Heart left ventricle (tissue), 16 donors: ENCODE measurements at regions not wholly inside any gene's neighbourhood (a gene's known extent, or its start where the extent isn't known, plus 50 kb on each side); places are given as distances from the start of the nearest gene placed in this dataset.

ENCODE experiments used
- ATAC-seq, 4 donors: fragments of 200-7000 bp; cut with Tn5 transposase; one replicate each; pipeline ENCODE4 v1.9.1; 2020 to 2022; ENCODE audit warnings: moderate library complexity in 4 of 4, mild to moderate bottlenecking in 3 of 4, moderate number of reproducible peaks in 1 of 4
- DNase-seq, 5 donors: peaks; one replicate each; pipeline ENCODE4 v3.0.0-alpha.2; 2020
- H3K27ac ChIP-seq, 12 donors: fragments of 200-600 bp; sonication (generic) in 4 of 12; one replicate each; pipeline versions ENCODE4 v1.5.0 to v1.8.0; 2016 to 2022; ENCODE audit warnings: mild to moderate bottlenecking in 2 of 12
- H3K27me3 ChIP-seq, 9 donors: fragments of 200-600 bp; sonication (generic) in 2 of 9; one replicate each; pipeline versions ENCODE4 v1.5.1 to v1.8.0; 2016 to 2022; ENCODE audit warnings: mild to moderate bottlenecking in 3 of 9
- H3K36me3 ChIP-seq, 9 donors: fragments of 200-600 bp; sonication (generic) in 2 of 9; one replicate each; pipeline versions ENCODE4 v1.5.0 to v1.8.0; 2018 to 2022; ENCODE audit warnings: mild to moderate bottlenecking in 2 of 9
- H3K4me1 ChIP-seq, 12 donors: fragments of 200-600 bp; sonication (generic) in 4 of 12; one replicate each; pipeline versions ENCODE4 v1.5.0 to v1.8.0; 2016 to 2022; ENCODE audit warnings: mild to moderate bottlenecking in 3 of 12
- H3K4me3 ChIP-seq, 12 donors: fragments of 200-600 bp; sonication (generic) in 4 of 12; one replicate each; pipeline versions ENCODE4 v1.5.0 to v1.8.0; 2017 to 2022; ENCODE audit warnings: mild to moderate bottlenecking in 9 of 12, moderate library complexity in 4 of 12
- H3K9me3 ChIP-seq, 12 donors: fragments of 200-600 bp; sonication (generic) in 4 of 12; one replicate each; pipeline versions ENCODE4 v1.5.0 to v1.8.0; 2016 to 2022; ENCODE audit warnings: mild to moderate bottlenecking in 1 of 12
- POLR2A ChIP-seq, 2 donors: fragments of 450-650 bp; IDR thresholded peaks; one replicate each; pipeline ENCODE4 v1.6.1; 2017; ENCODE audit warnings: antibody characterized with exemption in 2 of 2, mild to moderate bottlenecking in 2 of 2, moderate library complexity in 2 of 2
- WGBS, 4 donors: extraction: QIAGEN DNeasy Blood & Tissue Kit in 2 of 4; methylation state at CpG; one replicate each; pipeline versions ENCODE4 v1.1.5 to v1.1.7; 2013 to 2018; 5-methylcytosine and 5-hydroxymethylcytosine counted together
- intact Hi-C, 10 donors: fragments of 100-400 bp; cut with DNase I; formaldehyde crosslinking; loops; one replicate each; pipeline versions ENCODE4 v1.11.1 to v1.14.2; 2022
- TF ChIP-seq, protein P1 (sequence below), 12 donors: fragments of 200-600 bp; sonication (generic) in 4 of 12; IDR thresholded peaks; one replicate each; pipeline versions ENCODE4 v1.5.0 to v1.8.0; 2018 to 2022; ENCODE audit warnings: antibody characterized with exemption in 12 of 12, mild to moderate bottlenecking in 5 of 12
- donor health status: ischemic (EF 13 %, LVEDD 7.1; RV severe dilation, severe dysfunction).
- donor health status: healthy with polysubstance abuse.
- donor health status: DM: no; HTN: yes; CAD: no.
- donor health status: DM: no; HTN: no; CAD: no.
- donor health status: ischemic (EF 25% LVEDD 6.9; RV normal size, moderate dysfunction).
- donor health status: ischemic (EF 25% LVEDD 5.7; RV mildly dilated, moderate dysfunction).
- donor health status: healthy.
- donor health status: DM: yes; HTN: yes; CAD: no.
- donor health status: ischemic (EF 35%, LVEDD 5.7; RV mildly dilated, moderate dysfunction).
- donor health status: nonischemic (EF 11% LVEDD 7.7; RV severe dilation, severe dysfunction).
- donor health status: DM: yes; HTN: yes; CAD: no.
- donor health status: PGD.
- donor health status: ischemic (EF 29% LVEDD 5.4; RV normal size, mild dysfunction).
- donor health status: nonischemic (EF 23%, LVEDD 6.1; RV moderate dilation, normal function).

DNA sequence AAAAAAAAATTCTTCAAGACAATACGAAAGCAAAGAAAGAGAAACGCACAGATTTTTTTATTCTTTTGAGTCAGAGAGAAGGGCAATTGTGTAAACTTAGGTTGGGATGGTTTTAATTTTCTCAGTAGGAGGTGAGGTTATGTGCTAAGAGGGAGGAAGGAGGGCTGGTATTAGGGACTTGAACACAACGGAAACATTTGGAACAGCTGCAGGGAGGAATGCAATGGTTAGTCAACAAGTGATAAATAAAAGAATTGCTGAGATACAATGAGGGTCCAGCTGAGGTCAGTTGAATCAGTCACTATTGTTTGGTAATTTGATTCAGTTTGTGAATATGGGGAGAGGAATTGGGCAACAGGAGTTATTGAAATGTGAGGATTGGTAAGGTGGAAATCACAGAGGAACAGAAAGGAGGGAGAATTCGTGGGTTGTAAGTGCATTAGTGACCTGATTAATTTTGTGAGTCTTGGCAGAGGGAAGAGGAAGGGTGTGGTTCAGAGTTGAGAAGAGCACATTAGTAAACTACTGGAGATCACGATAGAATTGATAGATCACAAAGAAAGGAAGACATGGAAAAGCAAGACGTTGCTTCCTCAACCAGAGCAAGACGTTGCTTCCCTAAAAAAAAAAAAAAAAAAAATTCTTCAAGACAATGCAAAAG is 499.5 kb upstream of the SPRY2 start:
- peak overlapping the region in 5 of 12 donors; percentile 45 to 74 (median 62) for H3K27ac ChIP-seq
- ATAC-seq = peak; percentile 44 to 86 (median 78)
- TF ChIP-seq, protein P1, sequence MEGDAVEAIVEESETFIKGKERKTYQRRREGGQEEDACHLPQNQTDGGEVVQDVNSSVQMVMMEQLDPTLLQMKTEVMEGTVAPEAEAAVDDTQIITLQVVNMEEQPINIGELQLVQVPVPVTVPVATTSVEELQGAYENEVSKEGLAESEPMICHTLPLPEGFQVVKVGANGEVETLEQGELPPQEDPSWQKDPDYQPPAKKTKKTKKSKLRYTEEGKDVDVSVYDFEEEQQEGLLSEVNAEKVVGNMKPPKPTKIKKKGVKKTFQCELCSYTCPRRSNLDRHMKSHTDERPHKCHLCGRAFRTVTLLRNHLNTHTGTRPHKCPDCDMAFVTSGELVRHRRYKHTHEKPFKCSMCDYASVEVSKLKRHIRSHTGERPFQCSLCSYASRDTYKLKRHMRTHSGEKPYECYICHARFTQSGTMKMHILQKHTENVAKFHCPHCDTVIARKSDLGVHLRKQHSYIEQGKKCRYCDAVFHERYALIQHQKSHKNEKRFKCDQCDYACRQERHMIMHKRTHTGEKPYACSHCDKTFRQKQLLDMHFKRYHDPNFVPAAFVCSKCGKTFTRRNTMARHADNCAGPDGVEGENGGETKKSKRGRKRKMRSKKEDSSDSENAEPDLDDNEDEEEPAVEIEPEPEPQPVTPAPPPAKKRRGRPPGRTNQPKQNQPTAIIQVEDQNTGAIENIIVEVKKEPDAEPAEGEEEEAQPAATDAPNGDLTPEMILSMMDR (IDR thresholded peaks at IDR 0.05) = no peak
- TF ChIP-seq POLR2A (IDR thresholded peaks at IDR 0.05) = no peak
- 49 to 58% (median 52%) methylated on average over 7 of the region's 7 CpGs for whole genome bisulfite sequencing, 4 donors
- H3K4me3 ChIP-seq = peak overlapping the region in 1 of 12 donors; percentile 8
- no peaks in the 10 kb centered on the region for H3K27me3 ChIP-seq
- DNase-seq = no peak
- H3K36me3 ChIP-seq = peaks cover 0 to 7% (median 0%) of the 10 kb centered on the region in 9 donors
- H3K9me3 ChIP-seq = peaks cover 0 to 23% (median 0%) of the 10 kb centered on the region in 12 donors
- intact Hi-C loops = no loop called here
- peaks cover 0 to 28% (median 0%) of the 10 kb centered on the region in 12 donors for H3K4me1 ChIP-seq

DNA sequence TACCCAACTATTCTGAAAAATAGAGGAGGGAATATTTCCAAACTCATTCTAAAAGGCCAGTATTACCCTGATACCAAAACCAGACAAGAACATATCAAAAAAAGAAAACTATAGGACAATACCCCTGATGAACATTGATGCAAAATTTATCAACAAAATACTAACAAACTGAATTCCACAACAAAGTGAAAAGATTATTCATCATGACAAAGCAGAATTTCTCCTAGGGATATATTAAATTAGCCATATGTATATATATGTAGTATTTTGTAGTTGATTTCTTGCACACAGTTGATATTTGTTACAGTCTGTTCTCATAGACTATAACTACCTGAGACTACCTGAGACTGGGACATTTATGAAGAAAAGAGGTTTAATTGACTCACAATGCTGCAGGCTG is 495.0 kb upstream of the SPRY2 start:
- Histone ChIP-seq H3K27ac (no peak overlapping the region), H3K9me3 (peaks cover 0 to 41% (median 15%) of the 10 kb centered on the region in 12 donors), H3K4me3 (no peak overlapping the region), H3K4me1 (peaks cover 0 to 11% (median 0%) of the 10 kb centered on the region in 12 donors), H3K36me3 (peaks cover 0 to 7% (median 0%) of the 10 kb centered on the region in 9 donors), H3K27me3 (no peaks in the 10 kb centered on the region)
- ATAC-seq = no peak
- intact Hi-C loops = no loop called here
- TF ChIP-seq, protein P1 (IDR thresholded peaks at IDR 0.05) = no peak
- no peak for TF ChIP-seq POLR2A (IDR thresholded peaks at IDR 0.05)
- no peak for DNase-seq

- ATAC-seq = no peak
- H3K4me3 ChIP-seq = no peak overlapping the region
- H3K27ac ChIP-seq = no peak overlapping the region
- DNase-seq = no peak
- H3K9me3 ChIP-seq = peaks cover 0 to 69% (median 33%) of the 10 kb centered on the region in 12 donors
- intact Hi-C loops = no loop called here
- TF ChIP-seq, protein P1 (IDR thresholded peaks at IDR 0.05) = no peak
- TF ChIP-seq POLR2A (IDR thresholded peaks at IDR 0.05) = no peak
- H3K27me3 ChIP-seq = no peaks in the 10 kb centered on the region
- no peaks in the 10 kb centered on the region for H3K4me1 ChIP-seq
- no peaks in the 10 kb centered on the region for H3K36me3 ChIP-seq
Observed at GRCh38 chr13:80830431-80830830, 489.5 kb upstream of the SPRY2 start.

GRCh38 chr13:80828759-80829158 is 487.8 kb upstream of the SPRY2 start:
- Histone ChIP-seq H3K27ac (no peak overlapping the region), H3K9me3 (peaks cover 0 to 61% (median 26%) of the 10 kb centered on the region in 12 donors), H3K4me3 (no peak overlapping the region), H3K4me1 (peaks cover 0 to 3% (median 0%) of the 10 kb centered on the region in 12 donors), H3K36me3 (no peaks in the 10 kb centered on the region), H3K27me3 (no peaks in the 10 kb centered on the region)
- WGBS, 4 donors = 93 to 96% (median 95%) methylated on average over 2 of the region's 2 CpGs
- intact Hi-C loops = no loop called here
- no peak for DNase-seq
- no peak for TF ChIP-seq POLR2A (IDR thresholded peaks at IDR 0.05)
- TF ChIP-seq, protein P1 (IDR thresholded peaks at IDR 0.05) = no peak
- no peak for ATAC-seq
